Endothelial cell of umbilical vein (primary cell): ENCODE measurements at regions not wholly inside any gene's neighbourhood (a gene's known extent, or its start where the extent isn't known, plus 50 kb on each side); places are given as distances from the start of the nearest gene placed in this dataset.

Experiments used
- BruUV-seq: library from RNA; stranded (reverse); fragments of 400-500 nt; replicated peaks from 2 replicates; lab custom pipeline; 2021; lab: Mats Ljungman, UMichigan
- CTCF ChIA-PET: fragments of 300-600, 350-600 bp; sonication (Branson Sonifier 250); formaldehyde crosslinking; loops from one replicate; lab custom pipeline; 2021; ENCODE audit warnings: antibody characterized with exemption, inconsistent platforms; lab: Charles Lee
- POLR2A ChIA-PET: fragments of 300-600, 350-600 bp; sonication (Branson Sonifier 250); formaldehyde crosslinking; loops from one replicate; lab custom pipeline; 2021; ENCODE audit warnings: antibody characterized with exemption, inconsistent platforms; lab: Charles Lee
- DNase-seq: peaks from one replicate; pipeline ENCODE4 v3.0.0-alpha.2; 2011; ENCODE audit warnings: low read depth, low spot score
- FAIRE-seq: peaks from 2 replicates; lab custom pipeline; 2011; peaks lifted over from hg19 to GRCh38; lab: Jason Lieb, UNC
- H2AFZ ChIP-seq: 2 replicates; pipeline ENCODE4 v1.6.0; 2012; ENCODE audit warnings: low read depth, low read length, control low read depth, inconsistent platforms
- H3K27ac ChIP-seq: 2 replicates; pipeline ENCODE4 v1.5.1; 2011; ENCODE audit warnings: low read depth, mild to moderate bottlenecking, control low read depth, low read length, moderate library complexity; ENCODE audit not compliant: insufficient read depth
- H3K27me3 ChIP-seq, 2 experiments: 2 replicates each; pipeline versions ENCODE4 v1.6.0 to v1.6.1; 2011; ENCODE audit warnings: low read length in 2 of 2, mixed read lengths in 1 of 2; ENCODE audit not compliant: control insufficient read depth in 2 of 2, insufficient read depth in 2 of 2
- H3K36me3 ChIP-seq, 2 experiments: 2 replicates in 1 of 2; 3 replicates in 1 of 2; pipeline ENCODE4 v1.5.1; 2011; ENCODE audit warnings: low read length in 2 of 2, mild to moderate bottlenecking in 1 of 2, moderate library complexity in 1 of 2; ENCODE audit not compliant: control insufficient read depth in 2 of 2, insufficient read depth in 2 of 2; ENCODE audit errors: extremely low read depth in 1 of 2
- H3K4me1 ChIP-seq: 3 replicates; pipeline ENCODE4 v1.5.1; 2011; ENCODE audit warnings: mild to moderate bottlenecking, low read length; ENCODE audit not compliant: control insufficient read depth, insufficient read depth; ENCODE audit errors: extremely low read depth
- H3K4me2 ChIP-seq: 2 replicates; pipeline ENCODE4 v1.6.1; 2011; ENCODE audit warnings: low read length, control low read depth, mixed read lengths; ENCODE audit not compliant: insufficient read depth
- H3K4me3 ChIP-seq, 3 experiments: fragments of 200-600 bp in 1 of 3; sonication (generic), shearing (Covaris generic) in 1 of 3; replicated peaks in 1 of 3; 2 replicates each; pipeline ENCODE4 v1.5.1; 2011 to 2016; ENCODE audit warnings: control low read depth in 3 of 3, low read length in 3 of 3, mild to moderate bottlenecking in 2 of 3, inconsistent platforms in 1 of 3, low read depth in 1 of 3, moderate library complexity in 1 of 3; ENCODE audit not compliant: insufficient read depth in 1 of 3
- H3K79me2 ChIP-seq: 2 replicates; pipeline ENCODE4 v1.6.0; 2012; ENCODE audit warnings: low read length, inconsistent platforms; ENCODE audit not compliant: control insufficient read depth, insufficient read depth
- H3K9ac ChIP-seq: replicated peaks from 2 replicates; pipeline ENCODE3; 2011; ENCODE audit warnings: low read length, control low read depth; ENCODE audit not compliant: insufficient read depth; ENCODE audit errors: extremely low read depth
- H3K9me1 ChIP-seq: replicated peaks from 3 replicates; pipeline ENCODE4 v1.6.0; 2011; ENCODE audit warnings: mild to moderate bottlenecking, low read length; ENCODE audit not compliant: control insufficient read depth, insufficient read depth; ENCODE audit errors: extremely low read depth
- H3K9me3 ChIP-seq: replicated peaks from 2 replicates; pipeline ENCODE4 v1.5.1; 2012; ENCODE audit warnings: low read length, inconsistent platforms; ENCODE audit not compliant: control insufficient read depth, insufficient read depth
- H4K20me1 ChIP-seq: replicated peaks from 2 replicates; pipeline ENCODE3; 2011; ENCODE audit warnings: mild to moderate bottlenecking, low read length; ENCODE audit not compliant: control insufficient read depth, insufficient read depth; ENCODE audit errors: extremely low read depth
- EZH2 ChIP-seq: IDR thresholded peaks from 2 replicates; pipeline ENCODE4 v1.6.1; 2012; ENCODE audit warnings: borderline replicate concordance, low read depth, mild to moderate bottlenecking, moderate library complexity, low read length, inconsistent platforms; ENCODE audit not compliant: severe bottlenecking
- FOS ChIP-seq: IDR thresholded peaks from 2 replicates; pipeline ENCODE4 v1.6.1; 2011; ENCODE audit warnings: mild to moderate bottlenecking, low read length, moderate library complexity, borderline replicate concordance; ENCODE audit not compliant: insufficient read depth
- GATA2 ChIP-seq: IDR thresholded peaks from 2 replicates; pipeline ENCODE4 v1.7.0; 2011; ENCODE audit warnings: low read depth, mild to moderate bottlenecking, moderate library complexity, mixed read lengths, low read length; ENCODE audit not compliant: insufficient read length, insufficient read depth
- JUN ChIP-seq: IDR thresholded peaks from 2 replicates; pipeline ENCODE4 v1.6.1; 2011; ENCODE audit warnings: borderline replicate concordance, low read depth; ENCODE audit not compliant: insufficient read length, insufficient read depth
- MYC ChIP-seq: IDR thresholded peaks from one replicate; pipeline ENCODE4 v1.6.1; 2011; ENCODE audit warnings: mild to moderate bottlenecking, low read depth, low read length
- POLR2A ChIP-seq: IDR thresholded peaks from 2 replicates; pipeline ENCODE4 v1.6.1; 2012; ENCODE audit warnings: low read depth, mild to moderate bottlenecking, control low read depth, low read length
- POLR2AphosphoS5 ChIP-seq: IDR thresholded peaks from 2 replicates; pipeline ENCODE4 v1.6.1; 2012; ENCODE audit warnings: low read depth, mild to moderate bottlenecking, control low read depth, low read length, moderate library complexity; ENCODE audit not compliant: insufficient read depth
- dilution Hi-C: fragments of 300-500 bp; cut with MboI; formaldehyde crosslinking; loops from one replicate; pipeline ENCODE4 v1.15.0; 2019; ENCODE audit warnings: low sequenced_read_pairs; ENCODE audit not compliant: extremely low pct_ligation_motif_present
- intact Hi-C: fragments of 100-400 bp; cut with micrococcal nuclease; formaldehyde crosslinking; loops from one replicate; pipeline ENCODE4 v1.10.0; 2022
- TF ChIP-seq, protein P1 (sequence below), 2 donors: IDR thresholded peaks; 1 replicate in 1 of 2; 2 replicates in 1 of 2; pipeline ENCODE4 v1.5.1; 2011; ENCODE audit warnings: low read length in 2 of 2, mild to moderate bottlenecking in 2 of 2, moderate library complexity in 2 of 2, control low read depth in 1 of 2, inconsistent platforms in 1 of 2, low read depth in 1 of 2; ENCODE audit not compliant: insufficient read depth in 1 of 2; ENCODE audit errors: extremely low read depth in 1 of 2
- TF ChIP-seq, protein P2 (sequence below): IDR thresholded peaks from 2 replicates; pipeline ENCODE4 v1.6.1; 2011; ENCODE audit not compliant: insufficient read depth, insufficient read length

DNA sequence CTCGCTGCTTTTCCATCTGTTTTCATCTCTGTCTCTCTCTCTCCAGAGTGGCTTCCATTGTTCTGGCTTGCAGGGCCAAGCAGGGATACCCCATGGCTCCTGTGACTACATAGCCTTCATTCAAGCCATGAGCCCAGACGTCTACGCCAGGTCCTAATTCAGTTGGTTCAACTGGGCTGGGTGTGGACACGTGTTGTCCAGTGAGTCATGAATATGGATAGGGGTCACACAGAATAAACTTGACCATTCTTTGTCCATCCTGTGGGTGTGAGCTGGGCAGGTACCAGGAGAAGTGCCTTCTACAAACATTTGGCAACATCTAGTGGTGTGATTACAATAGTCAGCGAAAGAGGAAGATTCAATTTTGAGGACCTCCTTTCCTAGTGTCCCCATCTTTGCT lies 96.9 kb upstream of the ARMC2 start:
- no peaks in the 10 kb centered on the region for H3K9me1 ChIP-seq
- intact Hi-C loops: no loop called here
- POLR2A ChIA-PET: no interaction called here
- H3K27ac ChIP-seq: no peak overlapping the region
- no peak overlapping the region for H3K4me2 ChIP-seq
- H3K4me3 ChIP-seq: no peak overlapping the region
- no peaks in the 10 kb centered on the region for H3K4me1 ChIP-seq
- DNase-seq (no peak), FAIRE-seq (no peak)
- H3K36me3 ChIP-seq: no peaks in the 10 kb centered on the region
- H2AFZ ChIP-seq: no peak overlapping the region
- no peaks in the 10 kb centered on the region for H3K79me2 ChIP-seq
- peaks cover 4 to 14% of the 10 kb centered on the region in 2 experiments for H3K27me3 ChIP-seq
- H3K9ac ChIP-seq: no peak overlapping the region
- BruUV-seq: no TSS peak
- TF ChIP-seq, protein P1, sequence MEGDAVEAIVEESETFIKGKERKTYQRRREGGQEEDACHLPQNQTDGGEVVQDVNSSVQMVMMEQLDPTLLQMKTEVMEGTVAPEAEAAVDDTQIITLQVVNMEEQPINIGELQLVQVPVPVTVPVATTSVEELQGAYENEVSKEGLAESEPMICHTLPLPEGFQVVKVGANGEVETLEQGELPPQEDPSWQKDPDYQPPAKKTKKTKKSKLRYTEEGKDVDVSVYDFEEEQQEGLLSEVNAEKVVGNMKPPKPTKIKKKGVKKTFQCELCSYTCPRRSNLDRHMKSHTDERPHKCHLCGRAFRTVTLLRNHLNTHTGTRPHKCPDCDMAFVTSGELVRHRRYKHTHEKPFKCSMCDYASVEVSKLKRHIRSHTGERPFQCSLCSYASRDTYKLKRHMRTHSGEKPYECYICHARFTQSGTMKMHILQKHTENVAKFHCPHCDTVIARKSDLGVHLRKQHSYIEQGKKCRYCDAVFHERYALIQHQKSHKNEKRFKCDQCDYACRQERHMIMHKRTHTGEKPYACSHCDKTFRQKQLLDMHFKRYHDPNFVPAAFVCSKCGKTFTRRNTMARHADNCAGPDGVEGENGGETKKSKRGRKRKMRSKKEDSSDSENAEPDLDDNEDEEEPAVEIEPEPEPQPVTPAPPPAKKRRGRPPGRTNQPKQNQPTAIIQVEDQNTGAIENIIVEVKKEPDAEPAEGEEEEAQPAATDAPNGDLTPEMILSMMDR (IDR thresholded peaks at IDR 0.05; ENCODE audit: extremely low read depth in 1 of 2, insufficient read depth in 1 of 2, low read depth in 1 of 2, low read length in 2 of 2): no peak
- TF ChIP-seq, protein P2, sequence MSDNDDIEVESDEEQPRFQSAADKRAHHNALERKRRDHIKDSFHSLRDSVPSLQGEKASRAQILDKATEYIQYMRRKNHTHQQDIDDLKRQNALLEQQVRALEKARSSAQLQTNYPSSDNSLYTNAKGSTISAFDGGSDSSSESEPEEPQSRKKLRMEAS: no peak
- TF ChIP-seq EZH2 (no peak), POLR2AphosphoS5 (no peak), MYC (no peak), POLR2A (no peak), JUN (no peak), GATA2 (no peak), FOS (no peak)
- CTCF ChIA-PET: no interaction called here
- dilution Hi-C loops: no loop called here
- H3K9me3 ChIP-seq: no peaks in the 10 kb centered on the region
- no peaks in the 10 kb centered on the region for H4K20me1 ChIP-seq
